IMR-90 (cell line): ENCODE measurements at regions not wholly inside any gene's neighbourhood (a gene's known extent, or its start where the extent isn't known, plus 50 kb on each side); places are given as distances from the start of the nearest gene placed in this dataset.

ENCODE experiments used
- ATAC-seq: fragments of 200-7000 bp; cut with Tn5 transposase; 2 replicates; pipeline ENCODE4 v1.9.1; 2020; ENCODE audit warnings: low read depth, mild to moderate bottlenecking, moderate library complexity
- BruUV-seq: library from RNA; stranded (reverse); fragments of 400-500 nt; replicated peaks from 2 replicates; lab custom pipeline; 2021; lab: Mats Ljungman, UMichigan
- CTCF ChIA-PET: fragments of 300-600 bp; formaldehyde crosslinking; extraction: SDS; loops from one replicate; lab custom pipeline; 2021; ENCODE audit warnings: antibody characterized with exemption; lab: Yijun Ruan, JAX
- POLR2A ChIA-PET: fragments of 300-600 bp; sonication (Branson Sonifier 250); formaldehyde crosslinking; loops from one replicate; lab custom pipeline; 2022; ENCODE audit warnings: antibody characterized with exemption; ENCODE audit not compliant: unreplicated experiment; lab: Charles Lee
- DNase-seq: peaks from one replicate; pipeline ENCODE4 v3.0.0; 2013
- H2AFZ ChIP-seq: replicated peaks from 2 replicates; pipeline ENCODE3; 2013; ENCODE audit warnings: low read length, mild to moderate bottlenecking; ENCODE audit not compliant: poor library complexity
- H2AK5ac ChIP-seq: 2 replicates; pipeline ENCODE4 v1.6.1; 2013; ENCODE audit warnings: low read depth, low read length, inconsistent platforms
- H2AK9ac ChIP-seq: replicated peaks from 2 replicates; pipeline ENCODE3; 2013; ENCODE audit warnings: mild to moderate bottlenecking, low read depth, low read length, moderate library complexity; ENCODE audit not compliant: poor library complexity
- H2BK120ac ChIP-seq: 2 replicates; pipeline ENCODE4 v1.6.1; 2013; ENCODE audit warnings: low read depth, low read length, inconsistent platforms
- H2BK15ac ChIP-seq: 3 replicates; pipeline ENCODE4 v1.6.1; 2013; ENCODE audit warnings: low read depth, low read length, inconsistent platforms
- H2BK20ac ChIP-seq: 2 replicates; pipeline ENCODE4 v1.6.1; 2013; ENCODE audit warnings: low read depth, mild to moderate bottlenecking, inconsistent platforms, low read length, moderate library complexity
- H2BK5ac ChIP-seq: 2 replicates; pipeline ENCODE4 v1.6.1; 2013; ENCODE audit warnings: mild to moderate bottlenecking, low read depth, low read length, inconsistent platforms; ENCODE audit not compliant: poor library complexity, severe bottlenecking
- H3K14ac ChIP-seq: replicated peaks from 2 replicates; pipeline ENCODE4 v1.6.1; 2013; ENCODE audit warnings: low read depth, low read length, inconsistent platforms
- H3K18ac ChIP-seq: 2 replicates; pipeline ENCODE4 v1.6.1; 2013; ENCODE audit warnings: low read depth, low read length, control low read depth
- H3K23ac ChIP-seq: 2 replicates; pipeline ENCODE4 v1.6.1; 2013; ENCODE audit warnings: low read depth, low read length, inconsistent platforms
- H3K27ac ChIP-seq: 2 replicates; pipeline ENCODE4 v1.5.1; 2013; ENCODE audit warnings: mild to moderate bottlenecking, control low read depth, low read length; ENCODE audit not compliant: insufficient read depth
- H3K27me3 ChIP-seq: 2 replicates; pipeline ENCODE4 v1.6.1; 2013; ENCODE audit warnings: low read length; ENCODE audit not compliant: control insufficient read depth, insufficient read depth
- H3K36me3 ChIP-seq: 2 replicates; pipeline ENCODE4 v1.6.1; 2013; ENCODE audit warnings: low read length, mixed read lengths; ENCODE audit not compliant: control insufficient read depth, insufficient read depth
- H3K4ac ChIP-seq: 2 replicates; pipeline ENCODE4 v1.6.1; 2013; ENCODE audit warnings: low read depth, low read length, inconsistent platforms
- H3K4me1 ChIP-seq: 2 replicates; pipeline ENCODE4 v1.6.1; 2013; ENCODE audit warnings: low read length, mixed read lengths; ENCODE audit not compliant: control insufficient read depth, insufficient read depth
- H3K4me2 ChIP-seq: 2 replicates; pipeline ENCODE4 v1.6.1; 2013; ENCODE audit warnings: low read depth, mild to moderate bottlenecking, control low read depth, low read length, moderate library complexity
- H3K4me3 ChIP-seq: 2 replicates; pipeline ENCODE4 v1.5.1; 2013; ENCODE audit warnings: low read depth, mild to moderate bottlenecking, control low read depth, low read length, moderate library complexity; ENCODE audit not compliant: insufficient read depth
- H3K56ac ChIP-seq: 2 replicates; pipeline ENCODE4 v1.6.1; 2013; ENCODE audit warnings: low read length, inconsistent platforms; ENCODE audit not compliant: insufficient read depth; ENCODE audit errors: extremely low read depth
- H3K79me1 ChIP-seq, 2 experiments: 2 replicates each; pipeline ENCODE4 v1.6.1; 2013; ENCODE audit warnings: low read length in 2 of 2, inconsistent platforms in 1 of 2, low read depth in 1 of 2
- H3K9ac ChIP-seq: 2 replicates; pipeline ENCODE4 v1.6.1; 2013; ENCODE audit warnings: low read depth, low read length, control low read depth
- H3K9me1 ChIP-seq: 2 replicates; pipeline ENCODE4 v1.6.1; 2013; ENCODE audit warnings: low read length, inconsistent platforms; ENCODE audit not compliant: insufficient read depth
- H3K9me3 ChIP-seq: 2 replicates; pipeline ENCODE4 v1.6.1; 2013; ENCODE audit warnings: low read length; ENCODE audit not compliant: control insufficient read depth, insufficient read depth
- H4K20me1 ChIP-seq: 2 replicates; pipeline ENCODE4 v1.6.1; 2013; ENCODE audit warnings: low read length, inconsistent platforms; ENCODE audit not compliant: insufficient read depth
- H4K5ac ChIP-seq: 2 replicates; pipeline ENCODE4 v1.6.1; 2013; ENCODE audit warnings: mild to moderate bottlenecking, low read depth, low read length, control low read depth
- H4K8ac ChIP-seq, 2 experiments: 2 replicates each; pipeline ENCODE4 v1.6.1; 2013; ENCODE audit warnings: low read depth in 2 of 2, low read length in 2 of 2, control low read depth in 1 of 2, inconsistent platforms in 1 of 2
- H4K91ac ChIP-seq: 2 replicates; pipeline ENCODE4 v1.6.1; 2013; ENCODE audit warnings: low read depth, low read length, inconsistent platforms; ENCODE audit not compliant: insufficient read depth
- BHLHE40 ChIP-seq: fragments of 150-350 bp; IDR thresholded peaks from 2 replicates; pipeline ENCODE4 v1.6.1; 2016; ENCODE audit warnings: mild to moderate bottlenecking, low read depth, low read length
- CEBPB ChIP-seq: IDR thresholded peaks from 2 replicates; pipeline ENCODE4 v1.6.1; 2012; ENCODE audit warnings: low read depth, low read length, improper control_type of control experiment
- ELK1 ChIP-seq: fragments of 150-350 bp; IDR thresholded peaks from 2 replicates; pipeline ENCODE4 v1.6.1; 2016; ENCODE audit warnings: low read depth, mild to moderate bottlenecking, low read length, moderate library complexity, borderline replicate concordance
- FOS ChIP-seq: fragments of 150-350 bp; IDR thresholded peaks from 2 replicates; pipeline ENCODE4 v1.6.1; 2016; ENCODE audit warnings: low read depth, low read length
- MAFK ChIP-seq: IDR thresholded peaks from 2 replicates; pipeline ENCODE4 v1.6.1; 2012; ENCODE audit warnings: low read depth, low read length, improper control_type of control experiment
- MAZ ChIP-seq: IDR thresholded peaks from 2 replicates; pipeline ENCODE4 v1.6.1; 2012; ENCODE audit warnings: low read depth, mild to moderate bottlenecking, low read length, improper control_type of control experiment, moderate library complexity, borderline replicate concordance
- NFE2L2 ChIP-seq: fragments of 150-350 bp; IDR thresholded peaks from 2 replicates; pipeline ENCODE4 v1.6.1; 2016; ENCODE audit warnings: low read depth, mild to moderate bottlenecking, low read length
- POLR2A ChIP-seq: IDR thresholded peaks from 2 replicates; pipeline ENCODE4 v1.6.1; 2012; ENCODE audit warnings: mild to moderate bottlenecking, low read depth, low read length
- SMC3 ChIP-seq: fragments of 150-350 bp; IDR thresholded peaks from 2 replicates; pipeline ENCODE4 v1.6.1; 2016; ENCODE audit warnings: low read depth, mild to moderate bottlenecking, antibody characterized with exemption, low read length, moderate library complexity
- WGBS, 2 experiments: methylation state at CpG; one replicate each; pipeline versions ENCODE4 v1.1.5 to v1.1.7; 2013; ENCODE audit warnings: missing lambda C conversion rate in 2 of 2; ENCODE audit not compliant: insufficient read length in 1 of 2; ENCODE audit errors: extremely low coverage in 2 of 2; 5-methylcytosine and 5-hydroxymethylcytosine counted together
- dilution Hi-C: fragments of 300-500 bp; cut with HindIII; formaldehyde crosslinking; loops from one replicate; pipeline ENCODE4 v1.14.3; 2018; ENCODE audit warnings: low sequenced_read_pairs; ENCODE audit not compliant: unreplicated experiment
- in situ Hi-C: fragments of 300-500 bp; cut with MboI; formaldehyde crosslinking; loops from 3 replicates; pipeline ENCODE4 v1.14.3; 2019; ENCODE audit warnings: low sequenced_read_pairs, inconsistent platforms, mixed read lengths
- intact Hi-C: fragments of 100-400 bp; cut with micrococcal nuclease; formaldehyde crosslinking; loops from 2 replicates; pipeline ENCODE4 v1.10.0; 2022

GRCh38 chr7:132708470-132708869 lies 132.2 kb upstream of the PLXNA4 start:
- no peak overlapping the region for H3K18ac ChIP-seq
- H3K4ac ChIP-seq, result no peak overlapping the region
- in situ Hi-C loops (loop anchor here (25.0 kb wide), 2 partner anchors 729 to 1304 kb away; no protein-coding TSS in a partner anchor), intact Hi-C loops (no loop called here), dilution Hi-C loops (no loop called here)
- H2AK5ac ChIP-seq, result no peak overlapping the region
- no peak overlapping the region for H2BK15ac ChIP-seq
- no peak overlapping the region for H2AFZ ChIP-seq
- H3K14ac ChIP-seq, result no peak overlapping the region
- no peak overlapping the region for H2BK20ac ChIP-seq
- no peak for ATAC-seq
- no peak for TF ChIP-seq CEBPB
- TF ChIP-seq SMC3, result no peak
- no peak for TF ChIP-seq BHLHE40
- TF ChIP-seq MAZ, result no peak
- no peak for TF ChIP-seq MAFK
- TF ChIP-seq NFE2L2, result no peak
- no peak for TF ChIP-seq ELK1
- no peak for TF ChIP-seq POLR2A
- TF ChIP-seq FOS, result no peak
- no TSS peak for BruUV-seq
- no peak overlapping the region for H3K56ac ChIP-seq
- no peak overlapping the region for H3K4me3 ChIP-seq
- H3K27me3 ChIP-seq, result no peaks in the 10 kb centered on the region; the same call in 1 of the 2 replicates
- H2BK120ac ChIP-seq, result no peak overlapping the region
- no peaks in the 10 kb centered on the region for H3K79me1 ChIP-seq
- H3K36me3 ChIP-seq, result no peaks in the 10 kb centered on the region
- H4K91ac ChIP-seq, result no peak overlapping the region
- ChIA-PET CTCF (no interaction called here), POLR2A (no interaction called here)
- H3K9ac ChIP-seq, result no peak overlapping the region
- H4K5ac ChIP-seq, result no peak overlapping the region
- no peaks in the 10 kb centered on the region for H3K9me1 ChIP-seq
- no peak overlapping the region for H3K27ac ChIP-seq
- no peaks in the 10 kb centered on the region for H3K9me3 ChIP-seq
- H3K4me2 ChIP-seq, result no peak overlapping the region
- no peak overlapping the region for H2AK9ac ChIP-seq
- no peaks in the 10 kb centered on the region for H3K4me1 ChIP-seq
- H2BK5ac ChIP-seq, result no peak overlapping the region
- H4K20me1 ChIP-seq, result no peaks in the 10 kb centered on the region
- WGBS, 2 experiments, result no CpG with 5 or more reads among the region's 5 CpGs
- DNase-seq, result no peak
- no peak overlapping the region for H4K8ac ChIP-seq
- H3K23ac ChIP-seq, result no peak overlapping the region
